AG04449 (cell line): ENCODE measurements at regions not wholly inside any gene's neighbourhood (a gene's known extent, or its start where the extent isn't known, plus 50 kb on each side); places are given as distances from the start of the nearest gene placed in this dataset.

Source experiments
- CTCF ChIA-PET: fragments of 350-600 bp; formaldehyde crosslinking; extraction: SDS; loops from one replicate; lab custom pipeline; 2021; ENCODE audit warnings: antibody characterized with exemption; lab: Yijun Ruan, JAX
- POLR2A ChIA-PET: fragments of 400-600, 350-600 bp; formaldehyde crosslinking; extraction: SDS; loops from one replicate; lab custom pipeline; 2020; ENCODE audit warnings: antibody characterized with exemption, inconsistent platforms; lab: Yijun Ruan, JAX
- DNase-seq: peaks from one replicate; pipeline ENCODE4 v3.0.0-alpha.2; 2010; ENCODE audit warnings: low read depth, low spot score
- H3K4me3 ChIP-seq: 2 replicates; pipeline ENCODE4 v1.5.1; 2011; ENCODE audit warnings: low read depth, mild to moderate bottlenecking, control low read depth, low read length
- CTCF ChIP-seq: IDR thresholded peaks from one replicate; pipeline ENCODE4 v1.5.1; 2011; ENCODE audit warnings: mild to moderate bottlenecking, moderate library complexity, low read length, control low read depth, inconsistent platforms; ENCODE audit not compliant: insufficient read depth; ENCODE audit errors: missing control alignments

DNA sequence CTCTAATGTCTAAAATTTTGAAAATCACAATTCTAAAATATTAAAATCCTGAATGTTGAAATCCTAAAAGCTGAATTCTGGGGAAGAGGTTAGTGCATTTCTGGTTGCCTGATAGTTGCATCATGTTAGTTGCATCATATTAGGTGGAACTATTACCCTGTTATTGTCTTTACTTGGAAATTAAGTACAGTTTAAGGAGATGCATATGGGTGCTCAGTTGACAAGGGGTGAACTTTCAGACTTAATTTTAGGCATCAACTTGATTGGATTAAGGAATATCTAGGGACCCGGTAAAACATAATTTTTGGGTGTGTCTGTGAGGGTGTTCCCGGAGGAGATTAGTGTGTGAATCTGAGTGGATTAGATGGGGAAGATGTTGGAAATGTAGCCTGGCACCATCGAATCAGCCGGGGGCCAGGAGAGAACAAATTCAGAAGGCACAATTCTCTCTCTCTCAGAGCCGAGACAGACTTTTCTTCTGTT, 409.8 kb downstream of the PLCL1 start:
- POLR2A ChIA-PET: no interaction called here
- no peak for TF ChIP-seq CTCF
- CTCF ChIA-PET: no interaction called here
- no peak for DNase-seq
- no peak overlapping the region for H3K4me3 ChIP-seq

DNA sequence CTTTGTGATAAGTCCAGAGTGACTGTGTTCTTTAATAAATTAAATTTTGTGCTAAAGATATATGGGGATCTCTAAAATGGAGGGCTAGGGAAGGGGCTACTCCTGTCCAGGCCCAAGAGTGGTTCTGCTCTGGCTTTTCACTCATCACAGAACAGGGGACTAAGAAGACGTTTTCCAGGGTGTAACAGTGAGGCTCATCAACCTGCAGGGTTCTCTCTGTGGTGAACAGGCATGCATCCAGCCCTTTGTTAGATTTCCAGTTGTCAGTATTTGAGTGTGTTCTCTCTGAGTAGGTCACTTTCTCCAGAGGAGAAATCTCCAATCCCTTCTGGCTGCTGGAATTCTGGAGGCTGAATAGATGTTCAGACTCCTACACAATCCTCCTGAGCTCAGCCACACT, 408.9 kb downstream of the PLCL1 start:
- no peak overlapping the region for H3K4me3 ChIP-seq
- TF ChIP-seq CTCF: no peak
- ChIA-PET CTCF (no interaction called here), POLR2A (no interaction called here)
- DNase-seq: no peak

- CTCF ChIA-PET: no interaction called here
- POLR2A ChIA-PET: no interaction called here
- TF ChIP-seq CTCF: no peak
- H3K4me3 ChIP-seq: no peak overlapping the region
- no peak for DNase-seq
These were observed 407.3 kb downstream of the PLCL1 start for GRCh38 chr2:198211706-198212105.

- no peak for DNase-seq
- no peak for TF ChIP-seq CTCF
- no peak overlapping the region for H3K4me3 ChIP-seq
- CTCF ChIA-PET: no interaction called here
- POLR2A ChIA-PET: no interaction called here
These were observed 399.1 kb downstream of the PLCL1 start for GRCh38 chr2:198203336-198204069.
